Vagina (tissue), 2 donors: ENCODE measurements at regions not wholly inside any gene's neighbourhood (a gene's known extent, or its start where the extent isn't known, plus 50 kb on each side); places are given as distances from the start of the nearest gene placed in this dataset.

Experiments
- DNase-seq, 2 donors: peaks; one replicate each; pipeline ENCODE4 v3.0.0-alpha.2; 2017; ENCODE audit errors: extremely low spot score in 2 of 2
- H3K27ac ChIP-seq: fragments of 200-600 bp; sonication (generic); one replicate; pipeline ENCODE4 v1.5.1; 2019
- H3K27me3 ChIP-seq: fragments of 200-600 bp; sonication (generic); one replicate; pipeline ENCODE4 v1.5.1; 2019
- H3K36me3 ChIP-seq, 2 donors: fragments of 200-600 bp; sonication (generic); one replicate each; pipeline ENCODE4 v1.5.1; 2017 to 2019
- H3K4me1 ChIP-seq: fragments of 200-600 bp; sonication (generic); one replicate; pipeline ENCODE4 v1.5.1; 2019
- H3K4me3 ChIP-seq, 2 donors: fragments of 200-600 bp; sonication (generic); 1 replicate in 1 of 2; 2 replicates in 1 of 2; pipeline ENCODE4 v1.5.1; 2016 to 2019
- H3K9me3 ChIP-seq: fragments of 200-600 bp; sonication (generic); one replicate; pipeline ENCODE4 v1.5.1; 2019
- CTCF ChIP-seq, 3 experiments: fragments of 450-650 bp in 2 of 3; fragments of 200-600 bp in 1 of 3; sonication (generic) in 1 of 3; IDR thresholded peaks; one replicate each; pipeline ENCODE4 v1.5.1; 2017 to 2019; ENCODE audit warnings: antibody characterized with exemption in 3 of 3, mild to moderate bottlenecking in 2 of 3, moderate library complexity in 2 of 3
- POLR2A ChIP-seq, 2 donors: fragments of 450-650 bp; IDR thresholded peaks; one replicate each; pipeline ENCODE4 v1.6.1; 2017; ENCODE audit warnings: antibody characterized with exemption in 2 of 2, mild to moderate bottlenecking in 2 of 2, moderate library complexity in 2 of 2
- POLR2AphosphoS5 ChIP-seq, 2 donors: sonication (generic); formaldehyde crosslinking; IDR thresholded peaks; one replicate each; pipeline ENCODE4 v1.9.0; 2017; ENCODE audit warnings: antibody characterized with exemption in 2 of 2, mild to moderate bottlenecking in 2 of 2, low read depth in 1 of 2; ENCODE audit not compliant: insufficient read depth in 1 of 2
- intact Hi-C: fragments of 100-400 bp; cut with DNase I; formaldehyde crosslinking; loops from one replicate; pipeline ENCODE4 v1.15.1; 2023

- no peaks in the 10 kb centered on the region for H3K36me3 ChIP-seq
- no peak for TF ChIP-seq POLR2AphosphoS5 (IDR thresholded peaks at IDR 0.05; ENCODE audit: insufficient read depth in 1 of 2, low read depth in 1 of 2)
- TF ChIP-seq CTCF (IDR thresholded peaks at IDR 0.05), result no peak
- TF ChIP-seq POLR2A (IDR thresholded peaks at IDR 0.05), result no peak
Measured at GRCh38 chr4:8741513-8742226, 130.0 kb downstream of the HMX1 start.

GRCh38 chr4:8740666-8741395 lies 130.8 kb downstream of the HMX1 start:
- Histone ChIP-seq H3K27me3 (no peaks in the 10 kb centered on the region), H3K4me1 (no peaks in the 10 kb centered on the region), H3K36me3 (no peaks in the 10 kb centered on the region), H3K9me3 (no peaks in the 10 kb centered on the region), H3K4me3 (no peak overlapping the region), H3K27ac (no peak overlapping the region)
- TF ChIP-seq CTCF (IDR thresholded peaks at IDR 0.05), result no peak
- TF ChIP-seq POLR2A (IDR thresholded peaks at IDR 0.05), result no peak
- TF ChIP-seq POLR2AphosphoS5 (IDR thresholded peaks at IDR 0.05; ENCODE audit: insufficient read depth in 1 of 2, low read depth in 1 of 2), result no peak
- peak; percentile 54 to 82 for DNase-seq
- intact Hi-C loops, result no loop called here

More at GRCh38 chr4:8741513-8742226, 130.0 kb downstream of the HMX1 start:
- no peak overlapping the region for H3K4me3 ChIP-seq
- H3K4me1 ChIP-seq, result no peaks in the 10 kb centered on the region
- no peaks in the 10 kb centered on the region for H3K9me3 ChIP-seq
- DNase-seq, result peak in 1 of 2 donors; percentile 95
- no peaks in the 10 kb centered on the region for H3K27me3 ChIP-seq
- no peak overlapping the region for H3K27ac ChIP-seq
- intact Hi-C loops, result no loop called here

GRCh38 chr4:8739820-8740665 lies 131.6 kb downstream of the HMX1 start:
- Histone ChIP-seq H3K4me3 (no peak overlapping the region), H3K36me3 (no peaks in the 10 kb centered on the region), H3K4me1 (no peaks in the 10 kb centered on the region), H3K9me3 (no peaks in the 10 kb centered on the region), H3K27me3 (no peaks in the 10 kb centered on the region), H3K27ac (no peak overlapping the region)
- intact Hi-C loops, result no loop called here
- TF ChIP-seq POLR2A (IDR thresholded peaks at IDR 0.05) (no peak), CTCF (IDR thresholded peaks at IDR 0.05) (no peak), POLR2AphosphoS5 (IDR thresholded peaks at IDR 0.05; ENCODE audit: insufficient read depth in 1 of 2, low read depth in 1 of 2) (no peak)
- DNase-seq, result peak in 1 of 2 donors; percentile 62

- Histone ChIP-seq H3K27me3 (no peaks in the 10 kb centered on the region), H3K4me1 (no peaks in the 10 kb centered on the region), H3K4me3 (no peak overlapping the region), H3K9me3 (no peaks in the 10 kb centered on the region), H3K36me3 (no peaks in the 10 kb centered on the region), H3K27ac (no peak overlapping the region)
- no peak for DNase-seq
- intact Hi-C loops, result no loop called here
- TF ChIP-seq CTCF (IDR thresholded peaks at IDR 0.05), result no peak
- no peak for TF ChIP-seq POLR2A (IDR thresholded peaks at IDR 0.05)
- TF ChIP-seq POLR2AphosphoS5 (IDR thresholded peaks at IDR 0.05; ENCODE audit: insufficient read depth in 1 of 2, low read depth in 1 of 2), result no peak
Measured at GRCh38 chr4:8739317-8739716, 132.3 kb downstream of the HMX1 start.
